G401.6 (cell line): ENCODE measurements at regions not wholly inside any gene's neighbourhood (a gene's known extent, or its start where the extent isn't known, plus 50 kb on each side); places are given as distances from the start of the nearest gene placed in this dataset.
"Not testable (repeated sequence)": the region's sequence is repeated elsewhere in the genome, so short reads cannot be mapped to it uniquely, and the experiment has no call there.

ENCODE experiments used
- FAIRE-seq: peaks from 2 replicates; lab custom pipeline; 2012; peaks lifted over from hg19 to GRCh38; lab: Jason Lieb, UNC

GRCh38 chr7:65744406-65744805 is 128.5 kb upstream of the VKORC1L1 start:
- no peak for FAIRE-seq

GRCh38 chr7:65746398-65746669 is 126.5 kb upstream of the VKORC1L1 start:
- no peak for FAIRE-seq

GRCh38 chr7:65749039-65749438 is 123.8 kb upstream of the VKORC1L1 start:
- no peak for FAIRE-seq

- no peak for FAIRE-seq
Observed at GRCh38 chr7:65749518-65749917, 123.4 kb upstream of the VKORC1L1 start.

GRCh38 chr7:65750511-65751344 is 122.1 kb upstream of the VKORC1L1 start:
- no peak for FAIRE-seq

- FAIRE-seq = not testable (repeated sequence)
Observed at GRCh38 chr7:65754070-65754469, 118.8 kb upstream of the VKORC1L1 start.

- FAIRE-seq = not testable (repeated sequence)
Observed at GRCh38 chr7:65758991-65759390, 113.9 kb upstream of the VKORC1L1 start.

GRCh38 chr7:65762712-65763111 is 110.2 kb upstream of the VKORC1L1 start:
- not testable (repeated sequence) for FAIRE-seq

GRCh38 chr7:65763114-65763513 is 109.8 kb upstream of the VKORC1L1 start:
- FAIRE-seq = not testable (repeated sequence)

GRCh38 chr7:65770473-65771225 is 102.2 kb upstream of the VKORC1L1 start:
- peak; percentile 66 for FAIRE-seq

GRCh38 chr7:65771226-65771569 is 101.7 kb upstream of the VKORC1L1 start:
- FAIRE-seq = not testable (repeated sequence)

GRCh38 chr7:65776677-65777076 is 96.2 kb upstream of the VKORC1L1 start:
- not testable (repeated sequence) for FAIRE-seq

- not testable (repeated sequence) for FAIRE-seq
Observed at GRCh38 chr7:65789943-65790342, 82.9 kb upstream of the VKORC1L1 start.

- not testable (repeated sequence) for FAIRE-seq
Observed at GRCh38 chr7:65791788-65792187, 81.1 kb upstream of the VKORC1L1 start.

GRCh38 chr7:65792726-65793125 is 80.1 kb upstream of the VKORC1L1 start:
- FAIRE-seq = not testable (repeated sequence)

- FAIRE-seq = not testable (repeated sequence)
Observed at GRCh38 chr7:65794671-65795391, 78.0 kb upstream of the VKORC1L1 start.

GRCh38 chr7:65795392-65795716 is 77.5 kb upstream of the VKORC1L1 start:
- not testable (repeated sequence) for FAIRE-seq

- no peak for FAIRE-seq
Observed at GRCh38 chr7:65796205-65796604, 76.7 kb upstream of the VKORC1L1 start.

- FAIRE-seq = not testable (repeated sequence)
Observed at GRCh38 chr7:65797086-65797485, 75.8 kb upstream of the VKORC1L1 start.

GRCh38 chr7:65797566-65797965 is 75.3 kb upstream of the VKORC1L1 start:
- FAIRE-seq = not testable (repeated sequence)

- no peak for FAIRE-seq
Observed at GRCh38 chr7:65798111-65799075, 74.5 kb upstream of the VKORC1L1 start.

GRCh38 chr7:65800191-65800590 is 72.7 kb upstream of the VKORC1L1 start:
- FAIRE-seq = not testable (repeated sequence)
